Upper lobe of left lung (tissue), 6 donors: ENCODE measurements at regions not wholly inside any gene's neighbourhood (a gene's known extent, or its start where the extent isn't known, plus 50 kb on each side); places are given as distances from the start of the nearest gene placed in this dataset.

Experiments
- ATAC-seq, 2 donors: fragments of 200-7000 bp; cut with Tn5 transposase; one replicate each; pipeline ENCODE4 v1.9.1; 2022; ENCODE audit warnings: mild to moderate bottlenecking in 2 of 2, moderate library complexity in 2 of 2; ENCODE audit not compliant: low FRiP score in 2 of 2
- DNase-seq, 2 donors: peaks; one replicate each; pipeline ENCODE4 v3.0.0-alpha.2; 2019 to 2020
- H3K27ac ChIP-seq, 4 donors: fragments of 200-600 bp; sonication (generic); one replicate each; pipeline ENCODE4 v1.5.1; 2016 to 2019
- H3K27me3 ChIP-seq, 4 donors: fragments of 200-600 bp; sonication (generic); one replicate each; pipeline ENCODE4 v1.5.1; 2017 to 2019
- H3K36me3 ChIP-seq, 4 donors: fragments of 200-600 bp; sonication (generic); one replicate each; pipeline ENCODE4 v1.5.1; 2016 to 2019
- H3K4me1 ChIP-seq, 4 donors: fragments of 200-600 bp; sonication (generic); one replicate each; pipeline ENCODE4 v1.5.1; 2018 to 2019
- H3K4me3 ChIP-seq, 4 donors: fragments of 200-600 bp; sonication (generic); one replicate each; pipeline ENCODE4 v1.5.1; 2017 to 2019; ENCODE audit warnings: mild to moderate bottlenecking in 2 of 4, moderate library complexity in 1 of 4
- H3K9me3 ChIP-seq, 4 donors: fragments of 200-600 bp; sonication (generic); one replicate each; pipeline ENCODE4 v1.5.1; 2018 to 2019
- EP300 ChIP-seq, 4 donors: sonication (generic); formaldehyde crosslinking; IDR thresholded peaks; one replicate each; pipeline ENCODE4 v1.5.1; 2017; ENCODE audit warnings: antibody characterized with exemption in 4 of 4, control low read depth in 2 of 4
- POLR2A ChIP-seq, 4 donors: fragments of 450-650 bp; IDR thresholded peaks; one replicate each; pipeline ENCODE4 v1.5.1; 2016 to 2017; ENCODE audit warnings: antibody characterized with exemption in 4 of 4, mild to moderate bottlenecking in 2 of 4
- POLR2AphosphoS5 ChIP-seq, 2 donors: sonication (generic); formaldehyde crosslinking; IDR thresholded peaks; one replicate each; pipeline ENCODE4 v1.5.1; 2017; ENCODE audit warnings: antibody characterized with exemption in 2 of 2
- WGBS, 2 donors: methylation state at CpG; one replicate each; pipeline ENCODE4 v1.1.5; 2017 to 2018; 5-methylcytosine and 5-hydroxymethylcytosine counted together
- TF ChIP-seq, protein P1 (sequence below), 6 experiments: fragments of 450-650 bp in 4 of 6; fragments of 200-600 bp in 2 of 6; sonication (generic) in 2 of 6; IDR thresholded peaks; one replicate each; pipeline ENCODE4 v1.5.1; 2016 to 2019; ENCODE audit warnings: antibody characterized with exemption in 6 of 6
- donor health status: DM: no; HTN: no; CAD: no; lungs with moderate emphysema.
- donor health status: DM: no; HTN: yes; CAD: no; lungs with severe emphysema.

DNA sequence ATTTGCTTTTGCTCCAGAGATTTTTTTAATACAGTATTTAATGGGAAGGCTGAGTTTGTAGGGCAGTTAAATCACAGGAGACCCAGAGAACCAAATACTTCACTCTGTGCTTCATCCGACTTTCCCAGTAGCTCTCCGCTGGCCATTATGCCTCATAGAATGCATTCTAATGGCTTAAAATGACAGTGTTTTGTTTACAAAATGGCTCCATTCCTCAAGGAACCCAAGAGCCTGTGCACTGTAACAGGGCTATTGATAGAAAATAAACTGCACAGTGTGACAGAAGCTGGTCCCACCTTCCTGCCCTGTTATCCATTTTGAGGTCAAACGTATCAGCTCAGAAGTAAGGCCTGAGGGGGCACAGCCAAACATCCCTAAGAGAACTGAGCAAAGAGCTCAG, 136.5 kb downstream of the RAP2A start:
- no peak overlapping the region for H3K4me3 ChIP-seq
- H3K9me3 ChIP-seq = no peaks in the 10 kb centered on the region
- ATAC-seq (no peak), DNase-seq (no peak)
- no peaks in the 10 kb centered on the region for H3K27me3 ChIP-seq
- H3K36me3 ChIP-seq = no peaks in the 10 kb centered on the region
- WGBS, 2 donors = 57 to 73% methylated on average over 3 of the region's 3 CpGs
- TF ChIP-seq POLR2A (IDR thresholded peaks at IDR 0.05) (no peak), POLR2AphosphoS5 (IDR thresholded peaks at IDR 0.05) (no peak), EP300 (IDR thresholded peaks at IDR 0.05) (no peak)
- TF ChIP-seq, protein P1, sequence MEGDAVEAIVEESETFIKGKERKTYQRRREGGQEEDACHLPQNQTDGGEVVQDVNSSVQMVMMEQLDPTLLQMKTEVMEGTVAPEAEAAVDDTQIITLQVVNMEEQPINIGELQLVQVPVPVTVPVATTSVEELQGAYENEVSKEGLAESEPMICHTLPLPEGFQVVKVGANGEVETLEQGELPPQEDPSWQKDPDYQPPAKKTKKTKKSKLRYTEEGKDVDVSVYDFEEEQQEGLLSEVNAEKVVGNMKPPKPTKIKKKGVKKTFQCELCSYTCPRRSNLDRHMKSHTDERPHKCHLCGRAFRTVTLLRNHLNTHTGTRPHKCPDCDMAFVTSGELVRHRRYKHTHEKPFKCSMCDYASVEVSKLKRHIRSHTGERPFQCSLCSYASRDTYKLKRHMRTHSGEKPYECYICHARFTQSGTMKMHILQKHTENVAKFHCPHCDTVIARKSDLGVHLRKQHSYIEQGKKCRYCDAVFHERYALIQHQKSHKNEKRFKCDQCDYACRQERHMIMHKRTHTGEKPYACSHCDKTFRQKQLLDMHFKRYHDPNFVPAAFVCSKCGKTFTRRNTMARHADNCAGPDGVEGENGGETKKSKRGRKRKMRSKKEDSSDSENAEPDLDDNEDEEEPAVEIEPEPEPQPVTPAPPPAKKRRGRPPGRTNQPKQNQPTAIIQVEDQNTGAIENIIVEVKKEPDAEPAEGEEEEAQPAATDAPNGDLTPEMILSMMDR (IDR thresholded peaks at IDR 0.05) = no peak
- no peak overlapping the region for H3K27ac ChIP-seq
- peaks cover 0 to 9% (median 4%) of the 10 kb centered on the region in 4 donors for H3K4me1 ChIP-seq

DNA sequence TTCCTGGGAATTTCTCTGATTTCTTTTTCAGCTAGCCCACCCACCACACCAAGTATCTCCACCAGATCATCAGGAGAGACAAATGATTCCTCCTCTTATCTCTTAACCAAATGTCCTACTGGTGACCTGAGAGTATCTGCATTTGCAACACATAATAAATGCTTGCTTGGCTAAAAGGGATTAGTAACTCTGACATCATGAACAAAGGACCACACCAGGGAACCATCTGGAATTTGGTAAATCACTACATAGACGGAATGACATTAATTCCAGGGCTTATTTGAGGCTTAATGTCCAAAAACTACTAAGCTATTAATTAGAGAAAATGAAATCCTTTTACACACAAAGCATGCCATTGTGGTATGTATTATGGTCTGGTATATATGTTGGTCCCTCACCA, 139.0 kb downstream of the RAP2A start:
- Histone ChIP-seq H3K27ac (no peak overlapping the region), H3K4me3 (no peak overlapping the region), H3K4me1 (peaks cover 0 to 9% (median under 1%) of the 10 kb centered on the region in 4 donors), H3K27me3 (no peaks in the 10 kb centered on the region), H3K9me3 (no peaks in the 10 kb centered on the region), H3K36me3 (no peaks in the 10 kb centered on the region)
- ATAC-seq = peak in 1 of 2 donors; percentile 38
- 90 to 100% methylated on average over 1 of the region's 1 CpG for WGBS, 2 donors
- DNase-seq = no peak
- no peak for TF ChIP-seq POLR2A (IDR thresholded peaks at IDR 0.05)
- TF ChIP-seq, protein P1 (IDR thresholded peaks at IDR 0.05) = no peak

DNA sequence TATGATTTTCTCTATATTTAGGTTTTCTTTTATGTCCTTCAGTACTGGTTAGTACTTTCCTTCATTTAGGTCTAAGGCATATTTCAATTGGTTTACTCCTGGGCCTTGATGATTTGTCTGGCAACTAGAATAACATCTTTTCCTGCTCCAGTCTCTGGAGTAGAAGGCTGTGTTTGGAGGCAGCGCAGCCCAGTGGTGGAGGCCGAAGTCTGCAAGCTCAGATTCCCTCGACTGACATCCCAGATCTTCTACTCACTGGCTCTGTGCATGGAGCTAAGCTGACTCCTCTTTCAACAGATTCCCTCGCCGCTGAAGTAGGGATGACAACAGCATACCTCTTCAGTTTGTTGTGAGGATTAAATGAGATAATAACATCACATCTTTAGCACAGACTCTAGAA, 141.0 kb downstream of the RAP2A start:
- Histone ChIP-seq H3K36me3 (no peaks in the 10 kb centered on the region), H3K9me3 (no peaks in the 10 kb centered on the region), H3K27ac (no peak overlapping the region), H3K4me3 (no peak overlapping the region), H3K4me1 (no peaks in the 10 kb centered on the region), H3K27me3 (no peaks in the 10 kb centered on the region)
- DNase-seq (no peak), ATAC-seq (peak; percentile 40 to 68)
- WGBS, 2 donors = 73 to 76% methylated on average over 5 of the region's 5 CpGs
- TF ChIP-seq EP300 (IDR thresholded peaks at IDR 0.05) = no peak
- TF ChIP-seq, protein P1 (IDR thresholded peaks at IDR 0.05) = no peak
- no peak for TF ChIP-seq POLR2A (IDR thresholded peaks at IDR 0.05)
- no peak for TF ChIP-seq POLR2AphosphoS5 (IDR thresholded peaks at IDR 0.05)

DNA sequence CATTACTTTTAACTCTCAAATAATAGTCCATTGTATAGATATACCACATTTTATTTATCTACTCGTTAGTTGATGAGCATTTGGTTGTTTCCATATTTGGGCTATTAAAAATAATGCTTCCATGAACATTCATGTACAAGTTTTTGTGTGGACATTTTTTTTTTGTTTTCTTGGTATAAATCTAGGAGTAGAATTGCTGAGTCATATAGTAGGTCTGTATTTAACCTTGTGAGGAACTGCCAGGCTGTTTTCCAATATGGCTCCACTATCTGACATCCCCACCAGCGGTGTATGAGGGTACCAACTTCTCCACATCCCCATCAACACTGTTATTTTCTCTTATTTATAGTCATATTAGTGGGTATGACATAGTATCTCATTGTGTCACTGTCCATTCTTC, 143.1 kb downstream of the RAP2A start:
- H3K27me3 ChIP-seq = no peaks in the 10 kb centered on the region
- no peaks in the 10 kb centered on the region for H3K9me3 ChIP-seq
- no peak for ATAC-seq
- TF ChIP-seq EP300 (IDR thresholded peaks at IDR 0.05) = no peak
- TF ChIP-seq, protein P1 (IDR thresholded peaks at IDR 0.05) = no peak
- no peak for TF ChIP-seq POLR2A (IDR thresholded peaks at IDR 0.05)
- TF ChIP-seq POLR2AphosphoS5 (IDR thresholded peaks at IDR 0.05) = no peak
- WGBS, 2 donors = 89 to 90% methylated on average over 2 of the region's 2 CpGs
- H3K36me3 ChIP-seq = no peaks in the 10 kb centered on the region
- no peak for DNase-seq
- H3K27ac ChIP-seq = no peak overlapping the region
- H3K4me3 ChIP-seq = no peak overlapping the region
- H3K4me1 ChIP-seq = no peaks in the 10 kb centered on the region

DNA sequence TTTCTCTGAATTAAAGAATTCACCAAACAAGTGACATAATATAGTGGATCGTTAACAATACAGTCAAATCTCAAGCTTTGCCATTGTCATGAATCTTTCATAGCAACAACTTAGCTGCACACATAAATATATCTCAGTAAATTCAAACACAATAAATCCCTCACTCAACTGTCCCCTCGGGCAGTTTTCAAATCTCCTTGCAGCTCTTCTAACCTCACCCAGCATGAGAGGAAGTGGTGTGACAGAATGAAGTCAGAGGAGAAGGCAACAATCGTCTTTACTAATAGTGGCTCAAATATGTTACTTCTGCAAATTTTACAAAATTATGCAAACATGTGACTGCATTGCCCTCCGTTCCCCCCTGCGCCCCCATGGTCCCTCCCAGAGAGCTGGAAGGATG, 148.2 kb downstream of the RAP2A start:
- TF ChIP-seq, protein P1 (IDR thresholded peaks at IDR 0.05) = no peak
- no peak for TF ChIP-seq POLR2AphosphoS5 (IDR thresholded peaks at IDR 0.05)
- no peak for TF ChIP-seq POLR2A (IDR thresholded peaks at IDR 0.05)
- no peak for TF ChIP-seq EP300 (IDR thresholded peaks at IDR 0.05)
- Histone ChIP-seq H3K4me3 (no peak overlapping the region), H3K9me3 (no peaks in the 10 kb centered on the region), H3K36me3 (no peaks in the 10 kb centered on the region), H3K27ac (no peak overlapping the region), H3K4me1 (no peaks in the 10 kb centered on the region), H3K27me3 (no peaks in the 10 kb centered on the region)
- 50 to 66% methylated on average over 5 of the region's 5 CpGs for WGBS, 2 donors
- no peak for DNase-seq
- ATAC-seq = no peak
